AG09309 (cell line): ENCODE measurements at regions not wholly inside any gene's neighbourhood (a gene's known extent, or its start where the extent isn't known, plus 50 kb on each side); places are given as distances from the start of the nearest gene placed in this dataset.

Experiments
- DNase-seq: peaks from one replicate; pipeline ENCODE4 v3.0.0-alpha.2; 2010; ENCODE audit warnings: low read depth
- H3K4me3 ChIP-seq: 2 replicates; pipeline ENCODE4 v1.5.1; 2011; ENCODE audit warnings: mild to moderate bottlenecking, low read depth, low read length, moderate library complexity; ENCODE audit not compliant: control insufficient read depth
- CTCF ChIP-seq: IDR thresholded peaks from 2 replicates; pipeline ENCODE4 v1.5.1; 2011; ENCODE audit warnings: mild to moderate bottlenecking, low read depth, low read length, inconsistent platforms; ENCODE audit not compliant: insufficient read depth, control insufficient read depth; ENCODE audit errors: missing control alignments

GRCh38 chr7:42449431-42449830 lies 212.4 kb upstream of the GLI3 start:
- TF ChIP-seq CTCF, result no peak
- DNase-seq, result no peak
- no peak overlapping the region for H3K4me3 ChIP-seq

GRCh38 chr7:42448901-42449300 lies 211.9 kb upstream of the GLI3 start:
- no peak for DNase-seq
- H3K4me3 ChIP-seq, result no peak overlapping the region
- TF ChIP-seq CTCF, result no peak

- no peak for DNase-seq
- H3K4me3 ChIP-seq, result no peak overlapping the region
- TF ChIP-seq CTCF, result no peak
These were observed 208.7 kb upstream of the GLI3 start for GRCh38 chr7:42445691-42446090.

DNA sequence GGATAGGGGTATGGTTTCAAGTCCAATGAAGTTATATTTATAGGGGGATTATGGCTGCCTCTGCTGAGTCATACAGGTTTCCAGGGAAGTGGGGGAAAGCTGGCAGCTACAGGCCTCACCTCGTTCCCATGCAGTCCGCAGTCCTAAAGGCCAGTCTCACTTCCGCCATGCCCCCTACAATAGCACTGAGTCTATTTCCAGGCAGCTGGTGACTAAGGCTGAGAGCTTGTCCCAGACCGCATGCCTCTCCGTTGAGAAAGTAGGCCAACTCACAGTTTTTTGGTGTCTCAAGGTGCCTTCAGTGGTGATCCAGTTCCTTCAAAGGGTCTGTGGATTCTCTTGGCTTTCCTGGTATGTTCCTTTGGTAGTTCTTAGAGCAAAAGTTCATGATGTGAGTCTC lies 203.9 kb upstream of the GLI3 start:
- TF ChIP-seq CTCF, result no peak
- no peak overlapping the region for H3K4me3 ChIP-seq

DNA sequence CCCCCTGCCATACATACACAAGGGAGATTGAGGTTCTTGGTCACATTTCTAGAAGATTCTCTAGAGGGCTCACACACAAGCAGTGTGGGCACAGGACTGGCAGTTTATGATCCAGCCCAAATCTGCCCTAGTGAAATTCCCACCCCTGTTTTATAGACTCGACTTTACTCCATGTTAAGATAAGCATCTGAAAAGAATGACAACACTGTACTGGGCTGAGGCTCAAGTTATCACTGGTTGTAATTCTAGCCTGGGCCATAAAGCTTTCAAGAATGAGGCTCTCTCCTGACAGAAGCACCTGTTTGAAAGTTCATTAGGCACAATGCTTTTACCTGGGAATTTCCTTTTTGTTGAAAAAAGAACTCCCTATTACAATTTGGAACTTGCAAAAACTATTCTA lies 195.6 kb upstream of the GLI3 start:
- H3K4me3 ChIP-seq, result no peak overlapping the region
- TF ChIP-seq CTCF, result no peak
- no peak for DNase-seq

More for the DNA sequence above, 203.9 kb upstream of the GLI3 start:
- no peak for DNase-seq

GRCh38 chr7:42431873-42432272 lies 194.9 kb upstream of the GLI3 start:
- TF ChIP-seq CTCF, result no peak
- DNase-seq, result no peak
- no peak overlapping the region for H3K4me3 ChIP-seq

GRCh38 chr7:42429339-42429738 lies 192.3 kb upstream of the GLI3 start:
- H3K4me3 ChIP-seq, result no peak overlapping the region
- no peak for DNase-seq
- no peak for TF ChIP-seq CTCF
